CD4-positive, alpha-beta T cell (primary cell): ENCODE measurements at regions not wholly inside any gene's neighbourhood (a gene's known extent, or its start where the extent isn't known, plus 50 kb on each side); places are given as distances from the start of the nearest gene placed in this dataset.

ENCODE experiments used
- ATAC-seq: fragments of 200-7000 bp; cut with Tn5 transposase; one replicate; pipeline ENCODE4 v1.10.0; 2022; ENCODE audit warnings: mild to moderate bottlenecking; ENCODE audit not compliant: poor library complexity
- CTCF ChIA-PET: fragments of 350-600 bp; sonication (Branson Sonifier 250); formaldehyde crosslinking; loops from one replicate; lab custom pipeline; 2021; ENCODE audit warnings: antibody characterized with exemption, inconsistent platforms; lab: Charles Lee
- POLR2A ChIA-PET: fragments of 350-600 bp; sonication (Branson Sonifier 250); formaldehyde crosslinking; loops from one replicate; lab custom pipeline; 2021; ENCODE audit warnings: antibody characterized with exemption, inconsistent platforms; lab: Charles Lee
- DNase-seq, 14 experiments: peaks; one replicate each; pipeline ENCODE4 v3.0.0-alpha.2; 2013 to 2020; ENCODE audit warnings: mixed read lengths in 2 of 14
- H3K27ac ChIP-seq, 2 donors: one replicate each; pipeline versions ENCODE4 v1.5.1 to v1.7.0; 2013; ENCODE audit warnings: low read length in 2 of 2, low read depth in 1 of 2, mild to moderate bottlenecking in 1 of 2
- H3K27me3 ChIP-seq, 2 experiments: 1 replicate in 1 of 2; 2 replicates in 1 of 2; pipeline versions ENCODE4 v1.6.1 to v1.7.0; 2013; ENCODE audit warnings: low read length in 2 of 2, control low read depth in 1 of 2, mild to moderate bottlenecking in 1 of 2, moderate library complexity in 1 of 2; ENCODE audit not compliant: insufficient read depth in 2 of 2, control insufficient read depth in 1 of 2
- H3K36me3 ChIP-seq: one replicate; pipeline ENCODE4 v1.6.1; 2013; ENCODE audit warnings: low read length, control low read depth; ENCODE audit not compliant: insufficient read depth
- H3K4me1 ChIP-seq: one replicate; pipeline ENCODE4 v1.6.1; 2013; ENCODE audit warnings: low read length, control low read depth; ENCODE audit not compliant: insufficient read depth
- H3K4me3 ChIP-seq: one replicate; pipeline ENCODE4 v1.5.1; 2013; ENCODE audit warnings: mild to moderate bottlenecking, low read length, moderate library complexity
- H3K9me3 ChIP-seq, 2 experiments: 1 replicate in 1 of 2; 2 replicates in 1 of 2; pipeline versions ENCODE4 v1.6.1 to v1.7.0; 2013; ENCODE audit warnings: low read length in 2 of 2, mild to moderate bottlenecking in 2 of 2, control low read depth in 1 of 2, moderate library complexity in 1 of 2; ENCODE audit not compliant: control insufficient read depth in 1 of 2, insufficient read depth in 1 of 2
- H3K27ac Mint-ChIP-seq: one replicate; pipeline ENCODE4 v1.8.0; 2020; ENCODE audit warnings: mixed read lengths
- H3K27me3 Mint-ChIP-seq: one replicate; pipeline ENCODE4 v1.8.0; 2021; ENCODE audit warnings: mixed read lengths
- H3K36me3 Mint-ChIP-seq: one replicate; pipeline ENCODE4 v1.8.0; 2021; ENCODE audit warnings: low read depth, mixed read lengths
- H3K4me1 Mint-ChIP-seq: one replicate; pipeline ENCODE4 v1.8.0; 2021; ENCODE audit warnings: low read depth, mixed read lengths
- H3K4me3 Mint-ChIP-seq: one replicate; pipeline ENCODE4 v1.8.0; 2020; ENCODE audit warnings: mild to moderate bottlenecking, mixed read lengths
- H3K9me3 Mint-ChIP-seq: one replicate; pipeline ENCODE4 v1.8.0; 2020; ENCODE audit warnings: mixed read lengths
- CTCF ChIP-seq: fragments of 200-600 bp; IDR thresholded peaks from one replicate; pipeline ENCODE4 v1.8.0; 2022; ENCODE audit warnings: antibody characterized with exemption, mild to moderate bottlenecking
- intact Hi-C, 2 experiments: fragments of 100-400 bp; cut with DNase I in 1 of 2; cut with micrococcal nuclease in 1 of 2; formaldehyde crosslinking; loops; one replicate each; pipeline versions ENCODE4 v1.15.1 to v1.9.0; 2023 to 2025; cut with DNase I, micrococcal nuclease

GRCh38 chr5:3517348-3517747, 78.3 kb upstream of the IRX1 start:
- no peak overlapping the region for H3K27ac ChIP-seq
- no peaks in the 10 kb centered on the region for H3K4me1 Mint-ChIP-seq
- H3K27me3 ChIP-seq = no peaks in the 10 kb centered on the region
- H3K27me3 Mint-ChIP-seq = no peaks in the 10 kb centered on the region
- H3K36me3 ChIP-seq = no peaks in the 10 kb centered on the region
- no peaks in the 10 kb centered on the region for H3K9me3 Mint-ChIP-seq
- ATAC-seq (no peak), DNase-seq (no peak)
- CTCF ChIA-PET = no interaction called here
- no peaks in the 10 kb centered on the region for H3K36me3 Mint-ChIP-seq
- intact Hi-C loops = no loop called here
- H3K4me3 Mint-ChIP-seq = no peak overlapping the region
- no peaks in the 10 kb centered on the region for H3K4me1 ChIP-seq
- H3K9me3 ChIP-seq = peaks cover 0 to 45% of the 10 kb centered on the region in 2 experiments
- no peak overlapping the region for H3K4me3 ChIP-seq
- no peak for TF ChIP-seq CTCF
- POLR2A ChIA-PET = no interaction called here
- H3K27ac Mint-ChIP-seq = no peak overlapping the region

GRCh38 chr5:3512361-3513095, 83.1 kb upstream of the IRX1 start:
- DNase-seq (no peak), ATAC-seq (no peak)
- intact Hi-C loops = no loop called here
- Mint-ChIP-seq H3K36me3 (no peaks in the 10 kb centered on the region), H3K27ac (no peak overlapping the region), H3K4me3 (no peak overlapping the region), H3K9me3 (no peaks in the 10 kb centered on the region), H3K27me3 (no peaks in the 10 kb centered on the region), H3K4me1 (no peaks in the 10 kb centered on the region)
- Histone ChIP-seq H3K36me3 (no peaks in the 10 kb centered on the region), H3K9me3 (peaks cover 0 to 22% of the 10 kb centered on the region in 2 experiments), H3K4me1 (no peaks in the 10 kb centered on the region), H3K27ac (no peak overlapping the region), H3K27me3 (no peaks in the 10 kb centered on the region), H3K4me3 (no peak overlapping the region)
- no peak for TF ChIP-seq CTCF
- CTCF ChIA-PET = no interaction called here
- POLR2A ChIA-PET = no interaction called here

GRCh38 chr5:3511934-3512333, 83.7 kb upstream of the IRX1 start:
- Mint-ChIP-seq H3K27ac (no peak overlapping the region), H3K4me1 (no peaks in the 10 kb centered on the region), H3K27me3 (no peaks in the 10 kb centered on the region), H3K9me3 (no peaks in the 10 kb centered on the region), H3K36me3 (no peaks in the 10 kb centered on the region), H3K4me3 (no peak overlapping the region)
- Histone ChIP-seq H3K36me3 (no peaks in the 10 kb centered on the region), H3K4me1 (no peaks in the 10 kb centered on the region), H3K9me3 (peaks cover 0 to 22% of the 10 kb centered on the region in 2 experiments), H3K4me3 (no peak overlapping the region), H3K27me3 (no peaks in the 10 kb centered on the region), H3K27ac (no peak overlapping the region)
- POLR2A ChIA-PET = no interaction called here
- TF ChIP-seq CTCF = no peak
- CTCF ChIA-PET = no interaction called here
- intact Hi-C loops = no loop called here
- no peak for ATAC-seq
- no peak for DNase-seq
